ENCODE measurements at regions not wholly inside any gene's neighbourhood (a gene's known extent, or its start where the extent isn't known, plus 50 kb on each side); places are given as distances from the start of the nearest gene placed in this dataset.
A peak's percentile ranks its signal among the peaks of the same experiment; 100 is the strongest.

DNA sequence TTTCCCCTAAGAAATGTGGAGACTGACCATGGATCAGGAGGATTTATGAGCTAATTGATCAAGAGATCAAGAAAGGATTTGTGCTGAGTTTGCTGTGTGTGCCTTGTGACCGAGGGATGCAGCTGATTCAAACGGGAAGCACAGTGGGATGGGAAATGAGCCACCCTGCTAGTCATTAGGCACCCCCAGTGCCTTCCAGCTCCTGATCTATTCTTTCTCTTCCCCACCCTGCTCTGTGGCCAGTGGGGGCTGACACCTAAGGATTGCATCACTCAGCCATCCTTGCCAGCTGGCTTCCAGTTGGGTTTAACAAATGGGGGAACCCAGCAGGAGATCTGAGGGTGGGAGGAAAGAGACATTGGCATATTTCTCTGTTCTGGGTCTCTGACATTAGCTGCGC is 132.2 kb upstream of the CXCR4 start:
- DNase-seq, result no peak
- no peaks in the 10 kb centered on the region for H3K36me3 Mint-ChIP-seq (ENCODE audit: low read depth)
- TF ChIP-seq, protein P1, sequence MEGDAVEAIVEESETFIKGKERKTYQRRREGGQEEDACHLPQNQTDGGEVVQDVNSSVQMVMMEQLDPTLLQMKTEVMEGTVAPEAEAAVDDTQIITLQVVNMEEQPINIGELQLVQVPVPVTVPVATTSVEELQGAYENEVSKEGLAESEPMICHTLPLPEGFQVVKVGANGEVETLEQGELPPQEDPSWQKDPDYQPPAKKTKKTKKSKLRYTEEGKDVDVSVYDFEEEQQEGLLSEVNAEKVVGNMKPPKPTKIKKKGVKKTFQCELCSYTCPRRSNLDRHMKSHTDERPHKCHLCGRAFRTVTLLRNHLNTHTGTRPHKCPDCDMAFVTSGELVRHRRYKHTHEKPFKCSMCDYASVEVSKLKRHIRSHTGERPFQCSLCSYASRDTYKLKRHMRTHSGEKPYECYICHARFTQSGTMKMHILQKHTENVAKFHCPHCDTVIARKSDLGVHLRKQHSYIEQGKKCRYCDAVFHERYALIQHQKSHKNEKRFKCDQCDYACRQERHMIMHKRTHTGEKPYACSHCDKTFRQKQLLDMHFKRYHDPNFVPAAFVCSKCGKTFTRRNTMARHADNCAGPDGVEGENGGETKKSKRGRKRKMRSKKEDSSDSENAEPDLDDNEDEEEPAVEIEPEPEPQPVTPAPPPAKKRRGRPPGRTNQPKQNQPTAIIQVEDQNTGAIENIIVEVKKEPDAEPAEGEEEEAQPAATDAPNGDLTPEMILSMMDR (IDR thresholded peaks at IDR 0.05), result no peak
- no peaks in the 10 kb centered on the region for H3K9me3 Mint-ChIP-seq
- peaks cover 13% of the 10 kb centered on the region for H3K4me1 Mint-ChIP-seq (ENCODE audit: low read depth)
- ChIA-PET POLR2A (interaction anchor here (1.3 to 1.5 kb wide), 2 partner anchors 12 to 32 kb away, joined by 3 to 4 read pairs; no protein-coding TSS in a partner anchor), CTCF (interaction anchor here (1.2 kb wide), 1 partner anchor 91 kb away, joined by 3 read pairs; no protein-coding TSS in a partner anchor)
- intact Hi-C loops (cut with micrococcal nuclease), result no loop called here
- H3K4me3 Mint-ChIP-seq, result no peak overlapping the region
- no peak overlapping the region for H3K27ac Mint-ChIP-seq
- ATAC-seq, result no peak
- no peaks in the 10 kb centered on the region for H3K27me3 Mint-ChIP-seq

DNA sequence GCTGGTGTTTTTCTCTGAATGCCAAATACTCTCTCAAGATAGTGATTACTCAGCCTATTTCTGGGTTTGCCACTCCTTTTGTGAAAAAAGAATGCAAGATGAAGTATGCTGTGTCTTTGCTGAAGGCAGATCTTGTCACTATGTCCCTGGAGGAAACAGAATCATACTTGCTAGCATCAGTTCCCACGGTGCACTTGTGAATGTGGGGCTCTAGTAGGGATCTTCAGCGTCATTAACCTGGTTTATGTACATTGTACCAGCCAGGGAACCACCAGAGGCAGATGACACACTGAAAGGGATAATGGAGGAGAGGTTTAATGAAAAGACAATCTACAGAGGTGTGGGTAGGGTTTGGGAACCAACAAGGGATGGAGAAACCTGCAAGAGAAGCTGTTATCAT is 131.0 kb upstream of the CXCR4 start:
- Mint-ChIP-seq H3K36me3 (ENCODE audit: low read depth) (no peaks in the 10 kb centered on the region), H3K4me3 (no peak overlapping the region), H3K27me3 (no peaks in the 10 kb centered on the region), H3K4me1 (ENCODE audit: low read depth) (peaks cover 13% of the 10 kb centered on the region), H3K27ac (no peak overlapping the region), H3K9me3 (no peaks in the 10 kb centered on the region)
- CTCF ChIA-PET, result no interaction called here
- no peak for DNase-seq
- TF ChIP-seq, protein P1 (IDR thresholded peaks at IDR 0.05), result no peak
- ATAC-seq, result no peak
- intact Hi-C loops (cut with micrococcal nuclease), result no loop called here
- POLR2A ChIA-PET, result interaction anchor here (1.3 to 1.5 kb wide), 2 partner anchors 11 to 33 kb away, joined by 3 to 4 read pairs; no protein-coding TSS in a partner anchor

DNA sequence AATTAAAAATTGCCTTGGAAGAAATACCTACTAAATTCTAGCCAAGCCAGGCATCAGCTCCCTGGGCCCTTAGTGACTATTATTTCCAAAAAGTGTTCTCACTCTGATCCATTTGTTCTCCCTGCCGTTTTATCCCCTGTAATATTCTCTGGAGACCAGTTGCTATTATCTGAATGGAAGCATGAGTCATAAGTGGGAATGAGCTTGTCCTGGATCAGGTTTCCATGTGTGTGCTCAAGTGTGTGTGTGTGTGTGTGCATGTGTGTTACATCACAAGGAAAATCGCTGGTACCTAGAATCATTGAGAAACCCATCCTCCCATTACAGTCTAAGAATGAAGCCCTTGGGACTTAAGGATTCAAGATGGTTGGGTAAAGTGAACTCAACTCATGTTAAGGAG is 130.3 kb upstream of the CXCR4 start:
- TF ChIP-seq, protein P1 (IDR thresholded peaks at IDR 0.05), result no peak
- H3K4me1 Mint-ChIP-seq (ENCODE audit: low read depth), result peaks cover 13% of the 10 kb centered on the region
- H3K9me3 Mint-ChIP-seq, result no peaks in the 10 kb centered on the region
- H3K36me3 Mint-ChIP-seq (ENCODE audit: low read depth), result no peaks in the 10 kb centered on the region
- intact Hi-C loops (cut with micrococcal nuclease), result no loop called here
- ChIA-PET CTCF (interaction anchor here (0.7 to 1.3 kb wide), 3 partner anchors 8 to 20 kb away, joined by 3 to 4 read pairs (median 3); no protein-coding TSS in a partner anchor), POLR2A (no interaction called here)
- no peak overlapping the region for H3K4me3 Mint-ChIP-seq
- no peak for DNase-seq
- no peaks in the 10 kb centered on the region for H3K27me3 Mint-ChIP-seq
- H3K27ac Mint-ChIP-seq, result no peak overlapping the region
- ATAC-seq, result no peak

DNA sequence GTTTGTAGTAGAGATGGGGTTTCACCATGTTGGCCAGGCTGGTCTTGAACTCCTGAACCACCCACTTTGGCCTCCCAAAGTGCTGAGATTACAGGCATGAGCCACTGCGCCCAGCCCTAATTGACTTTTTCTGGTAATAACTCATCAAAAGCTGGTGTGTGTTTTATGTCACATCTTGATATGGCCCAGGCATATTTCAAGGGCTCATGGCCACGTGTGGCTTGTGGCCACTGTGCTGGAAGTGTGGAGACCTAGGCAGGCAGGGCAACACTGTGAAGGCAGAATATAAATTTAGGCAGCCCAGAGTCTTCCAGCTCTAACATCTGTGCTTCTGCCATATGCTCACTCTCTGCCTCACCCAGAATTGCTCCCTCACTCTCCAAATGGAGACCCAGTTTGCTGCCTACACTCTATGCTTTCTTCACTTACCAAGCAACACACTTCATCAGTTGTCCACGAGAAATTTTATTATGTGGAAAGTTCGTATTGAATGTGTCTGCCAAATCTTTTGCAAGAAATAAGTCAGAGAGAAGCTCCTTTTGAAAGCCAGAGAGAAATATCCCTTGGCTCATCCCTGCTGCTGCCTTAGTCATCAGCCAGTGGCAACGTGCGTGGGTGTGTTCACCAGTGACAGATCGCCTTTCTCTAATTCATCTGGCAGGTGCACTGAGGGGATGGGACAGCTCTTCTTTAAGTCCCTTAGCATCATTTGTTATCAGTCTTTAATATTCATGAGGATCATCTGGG is 129.4 kb upstream of the CXCR4 start:
- ATAC-seq (no peak), DNase-seq (peak; percentile 69)
- ChIA-PET CTCF (interaction anchor here (0.7 to 1.6 kb wide), 6 partner anchors 9 to 193 kb away, joined by 3 to 5 read pairs (median 3); no protein-coding TSS in a partner anchor), POLR2A (no interaction called here)
- H3K4me1 Mint-ChIP-seq (ENCODE audit: low read depth), result peaks cover 21% of the 10 kb centered on the region
- TF ChIP-seq, protein P1 (IDR thresholded peaks at IDR 0.05), result no peak
- H3K4me3 Mint-ChIP-seq, result no peak overlapping the region
- no peaks in the 10 kb centered on the region for H3K9me3 Mint-ChIP-seq
- H3K36me3 Mint-ChIP-seq (ENCODE audit: low read depth), result no peaks in the 10 kb centered on the region
- no peaks in the 10 kb centered on the region for H3K27me3 Mint-ChIP-seq
- no peak overlapping the region for H3K27ac Mint-ChIP-seq
- intact Hi-C loops (cut with micrococcal nuclease), result no loop called here

DNA sequence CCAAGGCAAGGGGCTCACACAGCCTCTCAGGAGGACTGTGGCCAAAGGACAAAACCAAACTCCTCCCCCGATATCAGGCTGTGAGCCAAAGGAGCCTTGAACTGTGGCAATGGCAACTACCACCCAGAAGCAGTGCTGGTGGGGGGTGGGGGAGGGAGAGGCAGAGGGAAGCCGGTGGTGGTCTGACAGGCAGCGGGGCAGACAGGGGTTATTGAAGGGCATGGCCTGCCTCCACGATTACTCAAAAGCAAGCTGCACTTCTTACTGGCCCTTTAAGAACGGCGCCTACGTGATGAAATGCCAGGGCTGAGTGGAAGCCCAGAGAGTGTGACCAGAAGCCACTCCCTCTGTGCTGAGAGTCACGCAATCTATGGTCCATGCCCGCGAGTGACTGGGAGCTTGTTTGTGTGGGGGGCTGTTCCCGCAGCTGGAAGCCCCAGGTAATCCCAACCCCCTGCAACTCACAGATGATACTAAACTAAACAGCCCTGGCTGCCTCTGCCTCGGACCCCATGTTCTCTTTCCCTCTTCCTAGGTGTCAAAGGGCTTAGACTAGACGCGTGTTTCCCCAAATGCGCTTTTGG is 128.2 kb upstream of the CXCR4 start:
- intact Hi-C loops (cut with micrococcal nuclease), result no loop called here
- Mint-ChIP-seq H3K27ac (no peak overlapping the region), H3K4me3 (no peak overlapping the region), H3K27me3 (no peaks in the 10 kb centered on the region), H3K9me3 (no peaks in the 10 kb centered on the region), H3K4me1 (ENCODE audit: low read depth) (peaks cover 24% of the 10 kb centered on the region), H3K36me3 (ENCODE audit: low read depth) (no peaks in the 10 kb centered on the region)
- CTCF ChIA-PET, result interaction anchor here (1.0 to 1.6 kb wide), 2 partner anchors 10 kb away, joined by 4 to 5 read pairs; no protein-coding TSS in a partner anchor
- TF ChIP-seq, protein P1 (IDR thresholded peaks at IDR 0.05), result no peak
- DNase-seq, result peak; percentile 18
- POLR2A ChIA-PET, result no interaction called here
- no peak for ATAC-seq

All from activated CD8-positive, alpha-beta T cell treated with anti-CD3 and anti-CD28 coated beads for 36 hours (primary cell).